ENCODE measurements at regions not wholly inside any gene's neighbourhood (a gene's known extent, or its start where the extent isn't known, plus 50 kb on each side); places are given as distances from the start of the nearest gene placed in this dataset.

DNA sequence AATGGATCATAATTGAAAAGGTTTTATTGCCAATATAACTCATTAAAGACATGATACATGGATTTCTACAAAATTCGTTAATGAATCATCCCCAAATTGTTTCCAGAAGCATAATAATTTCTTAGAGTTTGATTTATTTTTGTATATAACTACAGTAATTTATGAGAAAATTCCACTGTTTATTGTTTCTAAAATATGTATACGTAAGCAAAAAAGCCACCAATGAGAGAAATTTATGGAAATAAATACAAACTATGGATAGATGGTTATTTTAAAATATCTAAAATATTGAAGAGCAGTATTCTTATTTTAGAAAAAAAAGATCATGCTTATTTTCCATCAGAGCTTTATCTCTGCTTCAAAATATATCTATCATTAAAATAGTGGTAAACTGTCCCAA is 260.0 kb upstream of the ZNF385D start:
- no peaks in the 10 kb centered on the region for H3K27me3 ChIP-seq (ENCODE audit: insufficient read depth, low read length)
- no peaks in the 10 kb centered on the region for H4K20me1 ChIP-seq (ENCODE audit: insufficient read depth)
- no peak for TF ChIP-seq TCF7L2 (IDR thresholded peaks at IDR 0.05; ENCODE audit: borderline replicate concordance, extremely low read depth, insufficient read depth, insufficient read length)
- TF ChIP-seq, protein P1, sequence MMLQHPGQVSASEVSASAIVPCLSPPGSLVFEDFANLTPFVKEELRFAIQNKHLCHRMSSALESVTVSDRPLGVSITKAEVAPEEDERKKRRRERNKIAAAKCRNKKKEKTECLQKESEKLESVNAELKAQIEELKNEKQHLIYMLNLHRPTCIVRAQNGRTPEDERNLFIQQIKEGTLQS (IDR thresholded peaks at IDR 0.05): no peak
- no peak for TF ChIP-seq EZH2 (IDR thresholded peaks at IDR 0.05)
- H3K9me2 ChIP-seq (ENCODE audit: insufficient read depth): no peaks in the 10 kb centered on the region
- BruUV-seq (replicated peaks): no TSS peak
- no peak overlapping the region for H3K4me3 ChIP-seq (replicated peaks in 1 of 2; ENCODE audit: low read depth in 1 of 2, low read length in 2 of 2)
- H3K9me3 ChIP-seq (ENCODE audit: control insufficient read depth in 1 of 2, insufficient read depth in 1 of 2, low read depth in 1 of 2, low read length in 2 of 2): peaks cover 3 to 14% of the 10 kb centered on the region in 2 experiments; a peak in 1 of 4 replicates
- H2AFZ ChIP-seq (ENCODE audit: low read depth, low read length, poor library complexity, severe bottlenecking): no peak overlapping the region
- ChIA-PET RAD21 (ENCODE audit: low non-redundant PET in 1 of 2, low total read pairs in 2 of 2, uncharacterized antibody in 2 of 2, unreplicated experiment in 2 of 2) (no interaction called here), CTCF (no interaction called here), POLR2A (no interaction called here)
- H3K79me2 ChIP-seq (ENCODE audit: insufficient read depth, low read length): no peaks in the 10 kb centered on the region
- no peaks in the 10 kb centered on the region for H3K36me3 ChIP-seq (ENCODE audit: control insufficient read depth in 1 of 2, insufficient read depth in 2 of 2, low read length in 2 of 2)
- DNase-seq (ENCODE audit: low read depth, low spot score) (no peak), ATAC-seq (no peak)
- intact Hi-C loops (cut with micrococcal nuclease): no loop called here
- H3K27ac ChIP-seq (ENCODE audit: low read depth, low read length): no peak overlapping the region
- H3K4me1 ChIP-seq (ENCODE audit: control insufficient read depth in 1 of 2, insufficient read depth in 2 of 2, low read length in 2 of 2): no peaks in the 10 kb centered on the region
- no peak overlapping the region for H3K4me2 ChIP-seq (ENCODE audit: low read length)
- no peak overlapping the region for H3K9ac ChIP-seq (ENCODE audit: low read length)

DNA sequence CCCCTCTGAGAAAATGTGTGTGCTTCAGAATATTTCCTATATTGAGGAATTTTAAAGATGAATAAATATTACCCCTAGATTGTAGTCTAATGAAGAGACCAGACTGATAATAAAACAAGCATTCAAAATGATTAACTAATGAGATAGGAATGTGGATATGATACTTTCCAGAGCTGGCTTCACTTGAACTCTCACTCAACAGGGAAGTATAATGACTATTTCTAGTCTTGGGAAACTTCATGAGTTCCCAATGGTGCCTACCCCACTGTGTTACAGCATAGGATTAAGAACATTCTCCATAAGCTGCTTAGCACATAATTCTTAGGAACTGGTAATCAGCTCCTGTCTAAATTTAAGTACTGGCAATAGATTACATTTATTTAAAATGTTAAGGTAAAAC is 261.5 kb upstream of the ZNF385D start:
- TF ChIP-seq POLR2A (IDR thresholded peaks at IDR 0.05; ENCODE audit: borderline replicate concordance, extremely low read depth, insufficient read depth, insufficient read length) (no peak), EGR1 (IDR thresholded peaks at IDR 0.05; ENCODE audit: low read depth) (no peak), ZFX (IDR thresholded peaks at IDR 0.05) (no peak)
- TF ChIP-seq, protein P2, sequence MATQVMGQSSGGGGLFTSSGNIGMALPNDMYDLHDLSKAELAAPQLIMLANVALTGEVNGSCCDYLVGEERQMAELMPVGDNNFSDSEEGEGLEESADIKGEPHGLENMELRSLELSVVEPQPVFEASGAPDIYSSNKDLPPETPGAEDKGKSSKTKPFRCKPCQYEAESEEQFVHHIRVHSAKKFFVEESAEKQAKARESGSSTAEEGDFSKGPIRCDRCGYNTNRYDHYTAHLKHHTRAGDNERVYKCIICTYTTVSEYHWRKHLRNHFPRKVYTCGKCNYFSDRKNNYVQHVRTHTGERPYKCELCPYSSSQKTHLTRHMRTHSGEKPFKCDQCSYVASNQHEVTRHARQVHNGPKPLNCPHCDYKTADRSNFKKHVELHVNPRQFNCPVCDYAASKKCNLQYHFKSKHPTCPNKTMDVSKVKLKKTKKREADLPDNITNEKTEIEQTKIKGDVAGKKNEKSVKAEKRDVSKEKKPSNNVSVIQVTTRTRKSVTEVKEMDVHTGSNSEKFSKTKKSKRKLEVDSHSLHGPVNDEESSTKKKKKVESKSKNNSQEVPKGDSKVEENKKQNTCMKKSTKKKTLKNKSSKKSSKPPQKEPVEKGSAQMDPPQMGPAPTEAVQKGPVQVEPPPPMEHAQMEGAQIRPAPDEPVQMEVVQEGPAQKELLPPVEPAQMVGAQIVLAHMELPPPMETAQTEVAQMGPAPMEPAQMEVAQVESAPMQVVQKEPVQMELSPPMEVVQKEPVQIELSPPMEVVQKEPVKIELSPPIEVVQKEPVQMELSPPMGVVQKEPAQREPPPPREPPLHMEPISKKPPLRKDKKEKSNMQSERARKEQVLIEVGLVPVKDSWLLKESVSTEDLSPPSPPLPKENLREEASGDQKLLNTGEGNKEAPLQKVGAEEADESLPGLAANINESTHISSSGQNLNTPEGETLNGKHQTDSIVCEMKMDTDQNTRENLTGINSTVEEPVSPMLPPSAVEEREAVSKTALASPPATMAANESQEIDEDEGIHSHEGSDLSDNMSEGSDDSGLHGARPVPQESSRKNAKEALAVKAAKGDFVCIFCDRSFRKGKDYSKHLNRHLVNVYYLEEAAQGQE (IDR thresholded peaks at IDR 0.05; ENCODE audit: low read depth): no peak
- TF ChIP-seq, protein P1 (IDR thresholded peaks at IDR 0.05): no peak
- Histone ChIP-seq H3K4me3 (replicated peaks in 1 of 2; ENCODE audit: low read depth in 1 of 2, low read length in 2 of 2) (no peak overlapping the region), H3K27me3 (ENCODE audit: insufficient read depth, low read length) (no peaks in the 10 kb centered on the region), H3K36me3 (ENCODE audit: control insufficient read depth in 1 of 2, insufficient read depth in 2 of 2, low read length in 2 of 2) (no peaks in the 10 kb centered on the region), H4K20me1 (ENCODE audit: insufficient read depth) (no peaks in the 10 kb centered on the region), H3K9me2 (ENCODE audit: insufficient read depth) (no peaks in the 10 kb centered on the region), H3K9me3 (ENCODE audit: control insufficient read depth in 1 of 2, insufficient read depth in 1 of 2, low read depth in 1 of 2, low read length in 2 of 2) (peaks cover 3 to 20% of the 10 kb centered on the region in 2 experiments; a peak in 1 of 4 replicates), H3K4me2 (ENCODE audit: low read length) (no peak overlapping the region), H3K4me1 (ENCODE audit: control insufficient read depth in 1 of 2, insufficient read depth in 2 of 2, low read length in 2 of 2) (no peaks in the 10 kb centered on the region), H2AFZ (ENCODE audit: low read depth, low read length, poor library complexity, severe bottlenecking) (no peak overlapping the region), H3K9ac (ENCODE audit: low read length) (no peak overlapping the region), H3K79me2 (ENCODE audit: insufficient read depth, low read length) (no peaks in the 10 kb centered on the region), H3K27ac (ENCODE audit: low read depth, low read length) (no peak overlapping the region)
- DNase-seq (ENCODE audit: low read depth, low spot score) (no peak), ATAC-seq (no peak)
- ChIA-PET CTCF (no interaction called here), POLR2A (no interaction called here), RAD21 (ENCODE audit: low non-redundant PET in 1 of 2, low total read pairs in 2 of 2, uncharacterized antibody in 2 of 2, unreplicated experiment in 2 of 2) (interaction anchor here in 1 of 2 experiments (0.5 kb wide), 1 partner anchor 13 kb away, joined by 3 read pairs; no protein-coding TSS in a partner anchor)
- no TSS peak for BruUV-seq (replicated peaks)
- intact Hi-C loops (cut with micrococcal nuclease): no loop called here
